ENCODE measurements at regions not wholly inside any gene's neighbourhood (a gene's known extent, or its start where the extent isn't known, plus 50 kb on each side); places are given as distances from the start of the nearest gene placed in this dataset.

GRCh38 chr5:124929000-124929399, 182.6 kb upstream of the ZNF608 start:
- DNase-seq (ENCODE audit: extremely low spot score): no peak
- no peak for TF ChIP-seq CTCF (IDR thresholded peaks at IDR 0.05; ENCODE audit: control extremely low read depth, extremely low read depth, low read depth, missing control alignments)
- ChIA-PET POLR2A (no interaction called here), CTCF (interaction anchor here (0.9 to 1.6 kb wide), 3 partner anchors 15 to 46 kb away, joined by 3 read pairs; no protein-coding TSS in a partner anchor)

DNA sequence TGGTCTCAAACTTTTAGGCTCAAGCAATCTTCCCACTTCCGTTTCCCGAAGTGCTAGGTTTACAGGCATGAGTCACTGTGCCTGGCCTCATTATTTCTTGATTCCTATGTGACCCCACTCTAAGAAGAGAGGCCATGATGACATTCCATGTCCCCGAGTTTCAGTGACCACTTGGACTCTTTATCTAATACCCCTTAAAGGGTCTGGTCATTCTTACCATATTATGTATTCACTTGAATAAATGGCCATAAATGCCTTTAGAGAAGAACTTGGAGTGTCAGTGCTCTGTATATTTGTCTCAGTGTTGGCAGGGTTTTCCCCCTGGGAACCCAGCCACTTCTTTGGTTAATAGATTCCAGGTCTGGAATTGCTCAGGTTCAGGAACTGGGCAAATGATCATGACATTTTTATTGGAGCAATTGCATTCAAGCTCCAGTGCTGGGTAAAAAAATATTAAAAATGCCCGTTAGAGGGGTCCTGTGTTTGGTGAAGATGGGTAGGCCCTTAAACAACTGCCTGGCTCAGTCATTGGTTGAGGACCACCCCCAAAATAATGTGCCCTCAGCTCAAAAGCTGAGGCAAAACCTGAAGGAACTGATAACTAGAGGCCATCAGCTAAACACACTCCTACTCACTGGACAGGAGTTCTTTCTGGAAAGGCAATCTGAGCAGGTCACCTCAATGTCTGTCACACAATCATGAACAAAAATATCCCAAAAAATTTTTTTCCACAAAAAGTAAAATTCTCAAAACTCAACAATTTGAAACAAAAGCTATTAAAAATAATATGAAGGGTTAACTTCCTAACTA, 186.6 kb upstream of the ZNF608 start:
- no peak for TF ChIP-seq CTCF (IDR thresholded peaks at IDR 0.05; ENCODE audit: control extremely low read depth, extremely low read depth, low read depth, missing control alignments)
- ChIA-PET POLR2A (no interaction called here), CTCF (interaction anchor here (0.9 to 1.2 kb wide), 2 partner anchors 9 to 17 kb away, joined by 3 to 6 read pairs; no protein-coding TSS in a partner anchor)
- DNase-seq (ENCODE audit: extremely low spot score): no peak

GRCh38 chr5:124935065-124935464, 188.6 kb upstream of the ZNF608 start:
- ChIA-PET CTCF (interaction anchor here (0.8 to 1.8 kb wide), 2 partner anchors 11 to 23 kb away, joined by 3 to 5 read pairs; no protein-coding TSS in a partner anchor), POLR2A (interaction anchor here (1.0 kb wide), 1 partner anchor 26 kb away, joined by 3 read pairs; no protein-coding TSS in a partner anchor)
- TF ChIP-seq CTCF (IDR thresholded peaks at IDR 0.05; ENCODE audit: control extremely low read depth, extremely low read depth, low read depth, missing control alignments): no peak
- peak; percentile 46 for DNase-seq (ENCODE audit: extremely low spot score)

- DNase-seq (ENCODE audit: extremely low spot score): peak; percentile 45
- no peak for TF ChIP-seq CTCF (IDR thresholded peaks at IDR 0.05; ENCODE audit: control extremely low read depth, extremely low read depth, low read depth, missing control alignments)
- ChIA-PET CTCF (interaction anchor here (1.4 to 1.8 kb wide), 3 partner anchors 11 to 33 kb away, joined by 3 to 5 read pairs (median 5); no protein-coding TSS in a partner anchor), POLR2A (no interaction called here)
Observed at GRCh38 chr5:124936626-124936933, 190.1 kb upstream of the ZNF608 start.

DNA sequence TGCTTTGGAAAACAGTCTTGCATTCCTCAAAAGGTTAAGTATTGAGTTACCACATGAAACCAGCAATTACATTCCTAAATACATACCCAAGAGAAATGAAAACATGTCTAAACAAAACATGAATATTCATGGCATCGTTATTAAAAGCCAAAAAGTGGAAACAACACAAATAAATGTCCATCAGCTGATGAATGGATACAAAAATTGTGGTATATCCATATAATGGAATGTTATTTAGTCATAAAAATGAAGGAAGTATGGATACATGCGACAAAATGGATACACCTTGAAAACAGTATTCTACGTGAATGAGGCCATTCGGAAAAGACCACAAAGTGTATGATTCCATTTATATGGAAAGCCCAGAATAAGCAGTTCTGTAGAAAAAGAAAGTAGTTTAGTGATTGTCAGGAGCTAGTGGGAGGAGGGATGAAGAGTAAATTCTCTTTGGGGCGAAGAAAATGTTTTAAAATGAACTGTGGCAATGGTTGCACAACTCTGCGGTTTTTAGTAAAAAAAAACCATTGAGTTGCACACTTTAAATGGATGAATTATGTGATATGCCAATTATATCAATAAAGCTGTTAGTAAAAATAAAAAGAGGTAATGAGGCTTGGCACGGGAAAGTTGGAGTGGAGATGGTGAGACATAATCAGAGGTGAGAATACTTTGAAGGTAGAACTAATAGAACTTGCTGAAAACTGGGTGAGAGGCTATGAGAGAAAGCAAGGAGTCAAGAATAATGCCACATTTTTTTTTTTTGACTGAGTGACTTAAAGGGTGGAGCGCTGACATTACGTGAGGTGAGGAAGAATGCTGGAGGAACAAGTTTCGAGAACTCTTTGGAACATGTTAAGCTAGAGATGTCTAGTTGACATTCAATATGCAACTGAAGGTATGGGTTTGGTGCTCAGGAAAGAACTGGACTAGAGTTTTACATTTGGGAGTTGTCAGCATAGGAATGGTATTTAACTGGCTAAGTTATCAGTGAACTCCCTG, 194.9 kb upstream of the ZNF608 start:
- POLR2A ChIA-PET: interaction anchor here (0.7 kb wide), 1 partner anchor 468 kb away, joined by 3 read pairs; no protein-coding TSS in a partner anchor
- CTCF ChIA-PET: interaction anchor here (1.2 kb wide), 1 partner anchor 21 kb away, joined by 3 read pairs; no protein-coding TSS in a partner anchor
- DNase-seq (ENCODE audit: extremely low spot score): no peak
- no peak for TF ChIP-seq CTCF (IDR thresholded peaks at IDR 0.05; ENCODE audit: control extremely low read depth, extremely low read depth, low read depth, missing control alignments)

Data from GM10248 (cell line).